ENCODE measurements at regions not wholly inside any gene's neighbourhood (a gene's known extent, or its start where the extent isn't known, plus 50 kb on each side); places are given as distances from the start of the nearest gene placed in this dataset.

GRCh38 chr16:61575617-61576016 is 460.6 kb downstream of the CDH8 start:
- H3K36me3 ChIP-seq (ENCODE audit: insufficient read depth), result no peaks in the 10 kb centered on the region
- H3K4me2 ChIP-seq, result no peak overlapping the region
- no peak for TF ChIP-seq ZNF114 (CRISPR knock-in tag; IDR thresholded peaks at IDR 0.05)
- H3K27me3 ChIP-seq (ENCODE audit: insufficient read depth), result no peaks in the 10 kb centered on the region
- H3K4me1 ChIP-seq (ENCODE audit: insufficient read depth), result peaks cover 4% of the 10 kb centered on the region; the same call in 1 of the 2 replicates
- H3F3A ChIP-seq (replicated peaks; ENCODE audit: low read depth), result no peaks in the 10 kb centered on the region
- Mint-ChIP-seq H3K4me1 (no peaks in the 10 kb centered on the region), H3K27me3 (ENCODE audit: insufficient read depth, low read depth, poor library complexity) (no peaks in the 10 kb centered on the region), H3K9me3 (no peaks in the 10 kb centered on the region), H3K27ac (no peak overlapping the region), H3K4me3 (no peak overlapping the region), H3K36me3 (ENCODE audit: low read depth) (no peaks in the 10 kb centered on the region)
- H4K20me1 ChIP-seq (replicated peaks; ENCODE audit: insufficient read depth), result no peaks in the 10 kb centered on the region
- no peaks in the 10 kb centered on the region for H3K79me2 ChIP-seq (replicated peaks; ENCODE audit: insufficient read depth)
- H2AFZ ChIP-seq, result no peak overlapping the region
- ATAC-seq (no peak), DNase-seq (ENCODE audit: low spot score) (no peak)
- no peak overlapping the region for H3K4me3 ChIP-seq
- H3K27ac ChIP-seq (ENCODE audit: low read depth), result no peak overlapping the region
- peaks cover 4% of the 10 kb centered on the region; the same call in 1 of the 2 replicates for H3K9me2 ChIP-seq (ENCODE audit: insufficient read depth)

GRCh38 chr16:61569028-61569427 is 467.2 kb downstream of the CDH8 start:
- no peak overlapping the region for H3K4me3 Mint-ChIP-seq
- Histone ChIP-seq H3K27me3 (ENCODE audit: insufficient read depth) (no peaks in the 10 kb centered on the region), H3F3A (replicated peaks; ENCODE audit: low read depth) (no peaks in the 10 kb centered on the region), H4K20me1 (replicated peaks; ENCODE audit: insufficient read depth) (no peaks in the 10 kb centered on the region), H3K27ac (ENCODE audit: low read depth) (no peak overlapping the region), H3K4me3 (no peak overlapping the region), H3K36me3 (ENCODE audit: insufficient read depth) (no peaks in the 10 kb centered on the region), H3K4me1 (ENCODE audit: insufficient read depth) (no peaks in the 10 kb centered on the region), H3K9me2 (ENCODE audit: insufficient read depth) (no peaks in the 10 kb centered on the region), H3K79me2 (replicated peaks; ENCODE audit: insufficient read depth) (no peaks in the 10 kb centered on the region), H3K4me2 (no peak overlapping the region), H2AFZ (no peak overlapping the region)
- H3K27ac Mint-ChIP-seq, result no peak overlapping the region
- TF ChIP-seq ETS1 (IDR thresholded peaks at IDR 0.05), result no peak
- no peak for TF ChIP-seq ZNF331 (CRISPR knock-in tag; IDR thresholded peaks at IDR 0.05; ENCODE audit: low read depth)
- TF ChIP-seq CREB1 (CRISPR knock-in tag; IDR thresholded peaks at IDR 0.05; ENCODE audit: low read depth), result no peak
- TF ChIP-seq ZNF462 (CRISPR knock-in tag; IDR thresholded peaks at IDR 0.05), result no peak
- H3K27me3 Mint-ChIP-seq (ENCODE audit: insufficient read depth, low read depth, poor library complexity), result no peaks in the 10 kb centered on the region
- H3K4me1 Mint-ChIP-seq, result no peaks in the 10 kb centered on the region
- no peak for DNase-seq (ENCODE audit: low spot score)
- no peaks in the 10 kb centered on the region for H3K9me3 Mint-ChIP-seq
- ATAC-seq, result no peak
- H3K36me3 Mint-ChIP-seq (ENCODE audit: low read depth), result no peaks in the 10 kb centered on the region
